ENCODE measurements at regions not wholly inside any gene's neighbourhood (a gene's known extent, or its start where the extent isn't known, plus 50 kb on each side); places are given as distances from the start of the nearest gene placed in this dataset.

GRCh38 chr7:114206688-114207087 lies 207.9 kb upstream of the FOXP2 start:
- TF ChIP-seq CTCF (IDR thresholded peaks at IDR 0.05) (no peak), POLR2A (IDR thresholded peaks at IDR 0.05) (no peak), POLR2AphosphoS5 (IDR thresholded peaks at IDR 0.05) (no peak), EP300 (IDR thresholded peaks at IDR 0.05) (no peak)
